Ishikawa (cell line): ENCODE measurements at regions not wholly inside any gene's neighbourhood (a gene's known extent, or its start where the extent isn't known, plus 50 kb on each side); places are given as distances from the start of the nearest gene placed in this dataset.

Experiments
- CEBPB ChIP-seq: IDR thresholded peaks from 2 replicates; pipeline ENCODE4 v1.6.1; 2012
- CREB1 ChIP-seq: IDR thresholded peaks from 2 replicates; pipeline ENCODE4 v1.6.1; 2012; ENCODE audit warnings: low read depth
- EGR1 ChIP-seq: IDR thresholded peaks from 2 replicates; pipeline ENCODE4 v1.6.1; 2012
- EP300 ChIP-seq: IDR thresholded peaks from 2 replicates; pipeline ENCODE4 v1.6.1; 2012; ENCODE audit warnings: borderline replicate concordance
- FOXM1 ChIP-seq: IDR thresholded peaks from 2 replicates; pipeline ENCODE4 v1.6.1; 2012; ENCODE audit warnings: low read depth, borderline replicate concordance
- NFIC ChIP-seq: IDR thresholded peaks from 2 replicates; pipeline ENCODE4 v1.6.1; 2012
- RAD21 ChIP-seq: IDR thresholded peaks from 2 replicates; pipeline ENCODE4 v1.6.1; 2012; ENCODE audit warnings: low read depth
- TAF1 ChIP-seq: IDR thresholded peaks from 2 replicates; pipeline ENCODE4 v1.6.1; 2012; ENCODE audit warnings: low read depth, mild to moderate bottlenecking
- TCF12 ChIP-seq: IDR thresholded peaks from 2 replicates; pipeline ENCODE4 v1.6.1; 2012; ENCODE audit warnings: low read depth
- TEAD4 ChIP-seq: IDR thresholded peaks from 2 replicates; pipeline ENCODE4 v1.6.1; 2012
- YY1 ChIP-seq: IDR thresholded peaks from 2 replicates; pipeline ENCODE4 v1.6.1; 2012; ENCODE audit warnings: low read depth
- ZBTB7A ChIP-seq: IDR thresholded peaks from 2 replicates; pipeline ENCODE4 v1.6.1; 2012; ENCODE audit warnings: low read depth
- TF ChIP-seq, protein P1 (sequence below): IDR thresholded peaks from 2 replicates; pipeline ENCODE4 v1.6.1; 2012; ENCODE audit warnings: low read depth, mild to moderate bottlenecking
- TF ChIP-seq, protein P2 (sequence below): IDR thresholded peaks from 2 replicates; pipeline ENCODE4 v1.6.1; 2012
- TF ChIP-seq, protein P3 (sequence below): IDR thresholded peaks from 2 replicates; pipeline ENCODE4 v1.6.1; 2012

DNA sequence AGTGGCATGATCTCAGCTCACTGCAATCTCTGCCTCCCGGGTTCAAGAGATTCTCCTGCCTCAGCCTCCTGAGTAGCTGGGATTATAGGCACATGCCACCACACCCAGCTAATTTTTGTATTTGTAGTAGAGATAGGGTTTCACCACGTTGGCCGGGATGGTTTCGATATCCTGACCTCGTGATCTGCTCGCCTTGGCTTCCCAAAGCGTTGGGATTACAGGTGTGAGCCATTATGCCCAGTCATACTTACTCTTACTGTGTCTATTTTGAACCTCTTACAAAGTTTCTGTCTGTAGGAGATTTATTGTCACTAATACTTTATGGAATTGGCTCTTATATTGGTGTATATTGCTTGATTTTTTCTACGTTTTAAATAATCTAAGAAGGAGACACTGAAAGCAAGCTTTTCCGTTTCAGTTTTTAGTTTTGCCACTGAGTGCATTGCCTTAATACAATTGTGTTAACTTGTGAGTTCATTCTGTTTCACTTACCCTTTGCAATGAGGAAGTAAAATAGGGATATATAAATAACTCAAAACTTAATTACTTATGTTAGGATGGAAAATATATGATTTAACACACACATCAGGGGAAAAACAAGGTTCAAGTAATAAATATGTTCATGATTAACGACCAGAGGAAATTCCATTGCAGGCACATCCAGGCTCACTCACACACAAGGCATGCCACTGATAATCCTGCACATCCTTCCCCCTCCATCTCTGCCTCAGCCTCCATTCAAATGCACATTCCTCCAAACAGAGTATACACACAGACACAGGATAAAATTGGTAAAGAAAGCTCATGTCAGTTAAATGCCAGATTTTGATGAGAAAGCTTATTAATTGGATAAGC, 279.3 kb upstream of the RASGRP1 start:
- TF ChIP-seq NFIC (no peak), RAD21 (no peak), CEBPB (no peak), EP300 (no peak), ZBTB7A (no peak), TCF12 (no peak), CREB1 (no peak), YY1 (no peak), TAF1 (no peak), FOXM1 (no peak), EGR1 (no peak), TEAD4 (no peak)
- TF ChIP-seq, protein P1, sequence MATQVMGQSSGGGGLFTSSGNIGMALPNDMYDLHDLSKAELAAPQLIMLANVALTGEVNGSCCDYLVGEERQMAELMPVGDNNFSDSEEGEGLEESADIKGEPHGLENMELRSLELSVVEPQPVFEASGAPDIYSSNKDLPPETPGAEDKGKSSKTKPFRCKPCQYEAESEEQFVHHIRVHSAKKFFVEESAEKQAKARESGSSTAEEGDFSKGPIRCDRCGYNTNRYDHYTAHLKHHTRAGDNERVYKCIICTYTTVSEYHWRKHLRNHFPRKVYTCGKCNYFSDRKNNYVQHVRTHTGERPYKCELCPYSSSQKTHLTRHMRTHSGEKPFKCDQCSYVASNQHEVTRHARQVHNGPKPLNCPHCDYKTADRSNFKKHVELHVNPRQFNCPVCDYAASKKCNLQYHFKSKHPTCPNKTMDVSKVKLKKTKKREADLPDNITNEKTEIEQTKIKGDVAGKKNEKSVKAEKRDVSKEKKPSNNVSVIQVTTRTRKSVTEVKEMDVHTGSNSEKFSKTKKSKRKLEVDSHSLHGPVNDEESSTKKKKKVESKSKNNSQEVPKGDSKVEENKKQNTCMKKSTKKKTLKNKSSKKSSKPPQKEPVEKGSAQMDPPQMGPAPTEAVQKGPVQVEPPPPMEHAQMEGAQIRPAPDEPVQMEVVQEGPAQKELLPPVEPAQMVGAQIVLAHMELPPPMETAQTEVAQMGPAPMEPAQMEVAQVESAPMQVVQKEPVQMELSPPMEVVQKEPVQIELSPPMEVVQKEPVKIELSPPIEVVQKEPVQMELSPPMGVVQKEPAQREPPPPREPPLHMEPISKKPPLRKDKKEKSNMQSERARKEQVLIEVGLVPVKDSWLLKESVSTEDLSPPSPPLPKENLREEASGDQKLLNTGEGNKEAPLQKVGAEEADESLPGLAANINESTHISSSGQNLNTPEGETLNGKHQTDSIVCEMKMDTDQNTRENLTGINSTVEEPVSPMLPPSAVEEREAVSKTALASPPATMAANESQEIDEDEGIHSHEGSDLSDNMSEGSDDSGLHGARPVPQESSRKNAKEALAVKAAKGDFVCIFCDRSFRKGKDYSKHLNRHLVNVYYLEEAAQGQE, result no peak
- TF ChIP-seq, protein P2, sequence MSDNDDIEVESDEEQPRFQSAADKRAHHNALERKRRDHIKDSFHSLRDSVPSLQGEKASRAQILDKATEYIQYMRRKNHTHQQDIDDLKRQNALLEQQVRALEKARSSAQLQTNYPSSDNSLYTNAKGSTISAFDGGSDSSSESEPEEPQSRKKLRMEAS, result no peak
- TF ChIP-seq, protein P3, sequence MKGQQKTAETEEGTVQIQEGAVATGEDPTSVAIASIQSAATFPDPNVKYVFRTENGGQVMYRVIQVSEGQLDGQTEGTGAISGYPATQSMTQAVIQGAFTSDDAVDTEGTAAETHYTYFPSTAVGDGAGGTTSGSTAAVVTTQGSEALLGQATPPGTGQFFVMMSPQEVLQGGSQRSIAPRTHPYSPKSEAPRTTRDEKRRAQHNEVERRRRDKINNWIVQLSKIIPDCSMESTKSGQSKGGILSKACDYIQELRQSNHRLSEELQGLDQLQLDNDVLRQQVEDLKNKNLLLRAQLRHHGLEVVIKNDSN, result no peak

DNA sequence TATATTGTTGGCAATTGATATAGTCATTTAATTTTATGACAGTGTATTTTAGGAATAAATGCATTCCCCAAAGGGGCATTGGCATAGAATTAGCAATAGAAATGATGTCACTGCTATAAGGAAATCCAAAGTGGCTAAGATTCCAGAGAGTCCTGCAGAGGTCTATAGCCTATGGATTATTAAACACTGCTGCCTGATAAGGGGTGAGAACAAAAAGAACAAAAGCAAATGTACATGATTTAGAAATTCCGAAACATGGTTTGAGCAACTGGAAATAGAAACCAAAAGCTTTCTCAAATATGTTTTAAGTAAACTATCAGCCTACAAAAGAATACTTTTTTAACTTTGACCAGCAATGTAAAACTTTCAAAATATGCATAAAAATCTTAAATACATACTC, 280.1 kb upstream of the RASGRP1 start:
- no peak for TF ChIP-seq YY1
- no peak for TF ChIP-seq CREB1
- TF ChIP-seq CEBPB, result no peak
- TF ChIP-seq, protein P1, result no peak
- no peak for TF ChIP-seq RAD21

DNA sequence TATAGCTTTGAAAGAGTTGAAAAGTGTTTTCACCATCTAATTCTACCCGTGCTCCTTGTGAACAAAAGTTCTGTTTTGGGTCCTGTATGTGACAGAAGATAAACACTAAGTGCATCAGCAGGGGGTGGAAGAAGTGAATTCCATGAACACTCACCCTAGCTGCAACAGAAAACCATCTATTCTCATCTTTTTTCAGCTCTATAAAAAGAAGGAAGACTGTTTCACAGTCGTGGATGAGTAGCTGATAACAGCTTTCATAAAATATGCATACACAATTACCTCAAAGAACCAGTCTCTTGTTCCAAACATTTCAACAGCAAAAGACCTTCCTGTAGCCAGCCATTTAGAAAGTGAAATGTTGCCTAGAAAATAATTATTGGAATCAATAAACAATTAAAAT, 281.7 kb upstream of the RASGRP1 start:
- TF ChIP-seq EP300 (no peak), RAD21 (no peak), TEAD4 (no peak), CREB1 (no peak), NFIC (no peak), ZBTB7A (no peak), EGR1 (no peak), TCF12 (no peak), TAF1 (no peak), YY1 (no peak), FOXM1 (no peak), CEBPB (no peak)
- TF ChIP-seq, protein P2, result no peak
- TF ChIP-seq, protein P1, result no peak
- TF ChIP-seq, protein P3, result no peak

DNA sequence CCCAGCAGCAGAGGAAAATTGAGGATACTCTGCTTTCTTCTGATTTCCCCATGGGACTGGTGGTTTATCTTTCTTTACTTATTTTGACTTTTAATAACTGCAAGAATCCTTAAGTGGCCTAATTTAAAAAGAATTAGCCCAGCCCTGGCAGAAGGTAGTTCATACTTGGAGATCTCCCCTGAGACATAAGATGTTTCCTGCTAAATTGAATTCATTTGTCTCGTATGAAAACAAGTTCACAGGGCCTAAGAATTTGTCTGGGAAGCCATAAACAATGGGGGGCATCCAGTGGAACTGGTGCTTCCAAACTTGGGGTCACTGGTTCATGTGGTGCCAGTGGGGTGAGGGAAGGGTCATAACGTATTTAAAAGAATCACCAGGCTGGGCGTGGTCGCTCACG, 283.1 kb upstream of the RASGRP1 start:
- no peak for TF ChIP-seq ZBTB7A
- TF ChIP-seq, protein P3, result no peak
- no peak for TF ChIP-seq CEBPB
- TF ChIP-seq FOXM1, result no peak
- no peak for TF ChIP-seq EGR1
- TF ChIP-seq TCF12, result no peak
- TF ChIP-seq NFIC, result no peak
- TF ChIP-seq YY1, result no peak
- no peak for TF ChIP-seq TAF1
- TF ChIP-seq TEAD4, result no peak
- TF ChIP-seq RAD21, result no peak
- no peak for TF ChIP-seq CREB1
- TF ChIP-seq EP300, result no peak
- TF ChIP-seq, protein P2, result no peak
- TF ChIP-seq, protein P1, result no peak
